Left ventricle myocardium inferior (tissue), 1 donor: ENCODE measurements at regions not wholly inside any gene's neighbourhood (a gene's known extent, or its start where the extent isn't known, plus 50 kb on each side); places are given as distances from the start of the nearest gene placed in this dataset.

Experiments
- DNase-seq: peaks from one replicate; pipeline ENCODE4 v3.0.0-alpha.2; 2020
- H3K27ac ChIP-seq: fragments of 200-600 bp; replicated peaks from 2 replicates; pipeline ENCODE4 v1.8.0; 2021
- H3K27me3 ChIP-seq: fragments of 200-600 bp; 2 replicates; pipeline ENCODE4 v1.8.0; 2021; ENCODE audit warnings: low read depth
- H3K36me3 ChIP-seq: fragments of 200-600 bp; 2 replicates; pipeline ENCODE4 v1.8.0; 2021
- H3K4me1 ChIP-seq: fragments of 200-600 bp; 2 replicates; pipeline ENCODE4 v1.8.0; 2021
- H3K4me3 ChIP-seq: fragments of 200-600 bp; 2 replicates; pipeline ENCODE4 v1.8.0; 2021; ENCODE audit warnings: mild to moderate bottlenecking, moderate library complexity
- H3K9me3 ChIP-seq: fragments of 200-600 bp; replicated peaks from 2 replicates; pipeline ENCODE4 v1.8.0; 2021
- CTCF ChIP-seq: fragments of 200-600 bp; IDR thresholded peaks from 2 replicates; pipeline ENCODE4 v1.8.0; 2021; ENCODE audit warnings: antibody characterized with exemption, mild to moderate bottlenecking, borderline replicate concordance
- intact Hi-C: fragments of 100-400 bp; cut with micrococcal nuclease; formaldehyde crosslinking; loops from one replicate; pipeline ENCODE4 v1.11.0; 2022
- donor health status: DM: no; HTN: yes; CAD: no; lungs with severe emphysema.

- Histone ChIP-seq H3K27ac (peak overlapping the region; percentile 9), H3K9me3 (no peaks in the 10 kb centered on the region), H3K4me1 (no peaks in the 10 kb centered on the region), H3K4me3 (no peak overlapping the region), H3K27me3 (peaks cover 25% of the 10 kb centered on the region), H3K36me3 (no peaks in the 10 kb centered on the region)
- peak; percentile 24 for DNase-seq
- intact Hi-C loops = no loop called here
- TF ChIP-seq CTCF = no peak
Measured at GRCh38 chr18:77461062-77461688, 211.5 kb downstream of the GALR1 start.

GRCh38 chr18:77464917-77465316, 215.3 kb downstream of the GALR1 start:
- Histone ChIP-seq H3K36me3 (no peaks in the 10 kb centered on the region), H3K27ac (no peak overlapping the region), H3K27me3 (peaks cover 28% of the 10 kb centered on the region), H3K9me3 (no peaks in the 10 kb centered on the region), H3K4me1 (no peaks in the 10 kb centered on the region), H3K4me3 (no peak overlapping the region)
- no peak for DNase-seq
- no peak for TF ChIP-seq CTCF
- intact Hi-C loops = no loop called here

GRCh38 chr18:77466890-77467289, 217.2 kb downstream of the GALR1 start:
- DNase-seq = no peak
- no peak overlapping the region for H3K27ac ChIP-seq
- intact Hi-C loops = no loop called here
- H3K36me3 ChIP-seq = no peaks in the 10 kb centered on the region
- H3K9me3 ChIP-seq = no peaks in the 10 kb centered on the region
- TF ChIP-seq CTCF = no peak
- no peaks in the 10 kb centered on the region for H3K4me1 ChIP-seq
- peaks cover 48% of the 10 kb centered on the region for H3K27me3 ChIP-seq
- no peak overlapping the region for H3K4me3 ChIP-seq

- intact Hi-C loops = no loop called here
- Histone ChIP-seq H3K27me3 (peaks cover 46% of the 10 kb centered on the region), H3K4me3 (no peak overlapping the region), H3K9me3 (no peaks in the 10 kb centered on the region), H3K27ac (no peak overlapping the region), H3K4me1 (no peaks in the 10 kb centered on the region), H3K36me3 (no peaks in the 10 kb centered on the region)
- TF ChIP-seq CTCF = no peak
- DNase-seq = no peak
Measured at GRCh38 chr18:77469131-77469530, 219.5 kb downstream of the GALR1 start.

- intact Hi-C loops = no loop called here
- TF ChIP-seq CTCF = no peak
- no peaks in the 10 kb centered on the region for H3K9me3 ChIP-seq
- no peak overlapping the region for H3K4me3 ChIP-seq
- no peaks in the 10 kb centered on the region for H3K4me1 ChIP-seq
- H3K27ac ChIP-seq = no peak overlapping the region
- H3K36me3 ChIP-seq = no peaks in the 10 kb centered on the region
- DNase-seq = no peak
- H3K27me3 ChIP-seq = peaks cover 42% of the 10 kb centered on the region
Measured at GRCh38 chr18:77470569-77471413, 221.1 kb downstream of the GALR1 start.
